CD4-positive, alpha-beta T cell (primary cell): ENCODE measurements at regions not wholly inside any gene's neighbourhood (a gene's known extent, or its start where the extent isn't known, plus 50 kb on each side); places are given as distances from the start of the nearest gene placed in this dataset.

ENCODE experiments used
- ATAC-seq: fragments of 200-7000 bp; cut with Tn5 transposase; one replicate; pipeline ENCODE4 v1.10.0; 2022; ENCODE audit warnings: mild to moderate bottlenecking; ENCODE audit not compliant: poor library complexity
- CTCF ChIA-PET: fragments of 350-600 bp; sonication (Branson Sonifier 250); formaldehyde crosslinking; loops from one replicate; lab custom pipeline; 2021; ENCODE audit warnings: antibody characterized with exemption, inconsistent platforms; lab: Charles Lee
- POLR2A ChIA-PET: fragments of 350-600 bp; sonication (Branson Sonifier 250); formaldehyde crosslinking; loops from one replicate; lab custom pipeline; 2021; ENCODE audit warnings: antibody characterized with exemption, inconsistent platforms; lab: Charles Lee
- DNase-seq, 14 experiments: peaks; one replicate each; pipeline ENCODE4 v3.0.0-alpha.2; 2013 to 2020; ENCODE audit warnings: mixed read lengths in 2 of 14
- H3K27ac ChIP-seq, 2 donors: one replicate each; pipeline versions ENCODE4 v1.5.1 to v1.7.0; 2013; ENCODE audit warnings: low read length in 2 of 2, low read depth in 1 of 2, mild to moderate bottlenecking in 1 of 2
- H3K27me3 ChIP-seq, 2 experiments: 1 replicate in 1 of 2; 2 replicates in 1 of 2; pipeline versions ENCODE4 v1.6.1 to v1.7.0; 2013; ENCODE audit warnings: low read length in 2 of 2, control low read depth in 1 of 2, mild to moderate bottlenecking in 1 of 2, moderate library complexity in 1 of 2; ENCODE audit not compliant: insufficient read depth in 2 of 2, control insufficient read depth in 1 of 2
- H3K36me3 ChIP-seq: one replicate; pipeline ENCODE4 v1.6.1; 2013; ENCODE audit warnings: low read length, control low read depth; ENCODE audit not compliant: insufficient read depth
- H3K4me1 ChIP-seq: one replicate; pipeline ENCODE4 v1.6.1; 2013; ENCODE audit warnings: low read length, control low read depth; ENCODE audit not compliant: insufficient read depth
- H3K4me3 ChIP-seq: one replicate; pipeline ENCODE4 v1.5.1; 2013; ENCODE audit warnings: mild to moderate bottlenecking, low read length, moderate library complexity
- H3K9me3 ChIP-seq, 2 experiments: 1 replicate in 1 of 2; 2 replicates in 1 of 2; pipeline versions ENCODE4 v1.6.1 to v1.7.0; 2013; ENCODE audit warnings: low read length in 2 of 2, mild to moderate bottlenecking in 2 of 2, control low read depth in 1 of 2, moderate library complexity in 1 of 2; ENCODE audit not compliant: control insufficient read depth in 1 of 2, insufficient read depth in 1 of 2
- H3K27ac Mint-ChIP-seq: one replicate; pipeline ENCODE4 v1.8.0; 2020; ENCODE audit warnings: mixed read lengths
- H3K27me3 Mint-ChIP-seq: one replicate; pipeline ENCODE4 v1.8.0; 2021; ENCODE audit warnings: mixed read lengths
- H3K36me3 Mint-ChIP-seq: one replicate; pipeline ENCODE4 v1.8.0; 2021; ENCODE audit warnings: low read depth, mixed read lengths
- H3K4me1 Mint-ChIP-seq: one replicate; pipeline ENCODE4 v1.8.0; 2021; ENCODE audit warnings: low read depth, mixed read lengths
- H3K4me3 Mint-ChIP-seq: one replicate; pipeline ENCODE4 v1.8.0; 2020; ENCODE audit warnings: mild to moderate bottlenecking, mixed read lengths
- H3K9me3 Mint-ChIP-seq: one replicate; pipeline ENCODE4 v1.8.0; 2020; ENCODE audit warnings: mixed read lengths
- intact Hi-C, 2 experiments: fragments of 100-400 bp; cut with DNase I in 1 of 2; cut with micrococcal nuclease in 1 of 2; formaldehyde crosslinking; loops; one replicate each; pipeline versions ENCODE4 v1.15.1 to v1.9.0; 2023 to 2025; cut with DNase I, micrococcal nuclease
- TF ChIP-seq, protein P1 (sequence below): fragments of 200-600 bp; IDR thresholded peaks from one replicate; pipeline ENCODE4 v1.8.0; 2022; ENCODE audit warnings: antibody characterized with exemption, mild to moderate bottlenecking

DNA sequence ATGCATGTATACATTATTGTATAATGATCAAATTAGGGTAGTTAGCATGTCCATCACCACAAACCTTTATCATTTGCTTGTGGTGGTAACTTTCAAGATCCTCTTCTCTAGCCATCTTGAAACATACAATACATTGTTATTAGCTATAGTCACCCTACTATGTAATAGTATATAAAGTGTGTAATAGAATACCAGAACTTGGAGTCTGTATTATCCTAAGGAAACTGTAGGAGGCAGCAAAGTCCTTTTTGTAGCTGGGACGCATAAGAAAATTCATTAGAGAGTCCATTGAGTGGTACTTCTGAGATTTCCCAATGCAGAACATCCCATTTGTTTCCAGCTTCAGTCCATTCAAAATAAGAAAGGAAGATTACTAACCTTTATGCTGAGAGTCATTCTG, 325.9 kb upstream of the LRFN5 start:
- Histone ChIP-seq H3K36me3 (no peaks in the 10 kb centered on the region), H3K27ac (no peak overlapping the region), H3K27me3 (no peaks in the 10 kb centered on the region), H3K9me3 (no peaks in the 10 kb centered on the region), H3K4me1 (no peaks in the 10 kb centered on the region), H3K4me3 (no peak overlapping the region)
- H3K4me1 Mint-ChIP-seq, result no peaks in the 10 kb centered on the region
- TF ChIP-seq, protein P1, sequence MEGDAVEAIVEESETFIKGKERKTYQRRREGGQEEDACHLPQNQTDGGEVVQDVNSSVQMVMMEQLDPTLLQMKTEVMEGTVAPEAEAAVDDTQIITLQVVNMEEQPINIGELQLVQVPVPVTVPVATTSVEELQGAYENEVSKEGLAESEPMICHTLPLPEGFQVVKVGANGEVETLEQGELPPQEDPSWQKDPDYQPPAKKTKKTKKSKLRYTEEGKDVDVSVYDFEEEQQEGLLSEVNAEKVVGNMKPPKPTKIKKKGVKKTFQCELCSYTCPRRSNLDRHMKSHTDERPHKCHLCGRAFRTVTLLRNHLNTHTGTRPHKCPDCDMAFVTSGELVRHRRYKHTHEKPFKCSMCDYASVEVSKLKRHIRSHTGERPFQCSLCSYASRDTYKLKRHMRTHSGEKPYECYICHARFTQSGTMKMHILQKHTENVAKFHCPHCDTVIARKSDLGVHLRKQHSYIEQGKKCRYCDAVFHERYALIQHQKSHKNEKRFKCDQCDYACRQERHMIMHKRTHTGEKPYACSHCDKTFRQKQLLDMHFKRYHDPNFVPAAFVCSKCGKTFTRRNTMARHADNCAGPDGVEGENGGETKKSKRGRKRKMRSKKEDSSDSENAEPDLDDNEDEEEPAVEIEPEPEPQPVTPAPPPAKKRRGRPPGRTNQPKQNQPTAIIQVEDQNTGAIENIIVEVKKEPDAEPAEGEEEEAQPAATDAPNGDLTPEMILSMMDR, result no peak
- no peak overlapping the region for H3K27ac Mint-ChIP-seq
- ChIA-PET POLR2A (no interaction called here), CTCF (no interaction called here)
- no peaks in the 10 kb centered on the region for H3K36me3 Mint-ChIP-seq
- no peak for DNase-seq
- no peak overlapping the region for H3K4me3 Mint-ChIP-seq
- intact Hi-C loops, result no loop called here
- ATAC-seq, result no peak
- H3K27me3 Mint-ChIP-seq, result no peaks in the 10 kb centered on the region
- peaks cover 17% of the 10 kb centered on the region for H3K9me3 Mint-ChIP-seq

DNA sequence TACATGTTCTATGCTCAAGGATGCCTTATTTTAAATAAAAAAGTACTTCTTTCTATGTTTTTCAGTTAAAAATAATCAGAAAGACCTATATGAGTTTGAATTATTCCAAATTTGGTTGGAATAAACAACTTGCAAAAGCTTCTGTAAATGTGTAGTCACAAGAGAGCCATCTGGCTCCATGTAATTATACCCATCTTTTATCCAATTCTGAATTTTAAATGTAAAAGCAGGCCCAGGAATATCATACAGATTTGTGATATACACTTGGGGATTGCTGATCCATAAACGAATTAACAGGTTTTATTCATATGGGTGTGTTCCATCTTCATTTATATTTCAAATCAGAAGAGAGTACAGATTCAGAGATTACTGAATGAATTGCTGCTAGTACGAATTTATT, 329.2 kb upstream of the LRFN5 start:
- H3K27ac Mint-ChIP-seq, result no peak overlapping the region
- no peaks in the 10 kb centered on the region for H3K4me1 Mint-ChIP-seq
- Histone ChIP-seq H3K36me3 (no peaks in the 10 kb centered on the region), H3K9me3 (no peaks in the 10 kb centered on the region), H3K27me3 (no peaks in the 10 kb centered on the region), H3K4me1 (no peaks in the 10 kb centered on the region), H3K27ac (no peak overlapping the region), H3K4me3 (no peak overlapping the region)
- no peak overlapping the region for H3K4me3 Mint-ChIP-seq
- H3K9me3 Mint-ChIP-seq, result peaks cover 11% of the 10 kb centered on the region
- TF ChIP-seq, protein P1, result no peak
- no peak for DNase-seq
- ATAC-seq, result no peak
- intact Hi-C loops, result no loop called here
- POLR2A ChIA-PET, result no interaction called here
- no peaks in the 10 kb centered on the region for H3K36me3 Mint-ChIP-seq
- CTCF ChIA-PET, result no interaction called here
- no peaks in the 10 kb centered on the region for H3K27me3 Mint-ChIP-seq

DNA sequence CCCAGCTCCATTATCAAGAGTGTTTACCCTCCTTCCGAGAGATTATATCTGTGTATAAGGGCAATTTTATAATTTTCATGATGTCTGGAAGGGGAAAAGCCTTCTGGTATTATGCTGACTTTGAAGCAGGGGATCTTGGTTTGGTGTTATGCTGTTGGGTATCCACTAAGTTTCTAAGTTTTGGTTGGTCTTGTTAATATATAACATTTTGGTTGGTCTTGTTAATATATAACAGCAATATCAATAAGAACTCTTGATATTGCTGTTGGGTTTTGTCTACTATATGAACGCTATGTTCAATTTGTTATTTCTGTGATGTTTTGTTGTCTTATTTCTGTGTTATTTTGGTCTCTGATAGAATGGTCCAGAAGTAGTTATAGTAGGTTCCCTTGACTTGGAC, 349.2 kb upstream of the LRFN5 start:
- TF ChIP-seq, protein P1, result no peak
- no peak overlapping the region for H3K4me3 Mint-ChIP-seq
- ATAC-seq (no peak), DNase-seq (no peak)
- Histone ChIP-seq H3K36me3 (no peaks in the 10 kb centered on the region), H3K27me3 (no peaks in the 10 kb centered on the region), H3K4me3 (no peak overlapping the region), H3K27ac (no peak overlapping the region), H3K4me1 (no peaks in the 10 kb centered on the region), H3K9me3 (peaks cover 0 to 16% of the 10 kb centered on the region in 2 experiments)
- no peaks in the 10 kb centered on the region for H3K36me3 Mint-ChIP-seq
- H3K4me1 Mint-ChIP-seq, result no peaks in the 10 kb centered on the region
- intact Hi-C loops, result no loop called here
- ChIA-PET POLR2A (no interaction called here), CTCF (no interaction called here)
- H3K27ac Mint-ChIP-seq, result no peak overlapping the region
- H3K27me3 Mint-ChIP-seq, result no peaks in the 10 kb centered on the region
- no peaks in the 10 kb centered on the region for H3K9me3 Mint-ChIP-seq
